HepG2 (cell line): ENCODE measurements at regions not wholly inside any gene's neighbourhood (a gene's known extent, or its start where the extent isn't known, plus 50 kb on each side); places are given as distances from the start of the nearest gene placed in this dataset.

Experiments used
- ATAC-seq: fragments of 200-7000 bp; cut with Tn5 transposase; 3 replicates; pipeline ENCODE4 v1.9.1; 2020; ENCODE audit warnings: mild to moderate bottlenecking, moderate library complexity
- BruUV-seq: library from RNA; stranded (reverse); fragments of 400-500 nt; replicated peaks from 2 replicates; lab custom pipeline; 2021; lab: Mats Ljungman, UMichigan
- CTCF ChIA-PET: fragments of 300-600 bp; formaldehyde crosslinking; extraction: SDS; loops from one replicate; lab custom pipeline; 2021; ENCODE audit warnings: low total read pairs, inconsistent platforms, low intra/inter-chr PET ratio; lab: Yijun Ruan, JAX
- POLR2A ChIA-PET: fragments of 350-600 bp; sonication (Branson Sonifier 250); formaldehyde crosslinking; loops from one replicate; lab custom pipeline; 2020; ENCODE audit warnings: antibody characterized with exemption, inconsistent platforms; lab: Yijun Ruan, JAX
- DNase-seq: peaks from one replicate; pipeline ENCODE4 v3.0.0-alpha.2; 2015; ENCODE audit warnings: low spot score
- FAIRE-seq: peaks from 3 replicates; lab custom pipeline; 2011; peaks lifted over from hg19 to GRCh38; lab: Jason Lieb, UNC
- H2AFZ ChIP-seq: one replicate; pipeline ENCODE4 v1.6.1; 2011; ENCODE audit warnings: low read length, inconsistent platforms
- H3K27ac ChIP-seq: fragments of 300-600 bp; 3 replicates; pipeline ENCODE4 v1.8.0; 2011; ENCODE audit warnings: mixed run types, mild to moderate bottlenecking, mixed read lengths, low read length, inconsistent platforms; ENCODE audit not compliant: insufficient read depth; ENCODE audit errors: extremely low read length
- H3K27me3 ChIP-seq, 2 experiments: fragments of 200-600 bp in 1 of 2; 2 replicates in 1 of 2; 3 replicates in 1 of 2; pipeline versions ENCODE4 v1.6.0 to v1.8.0; 2011; ENCODE audit warnings: low read length in 2 of 2, mild to moderate bottlenecking in 2 of 2, moderate library complexity in 2 of 2, inconsistent platforms in 1 of 2; ENCODE audit not compliant: insufficient read depth in 2 of 2, control insufficient read depth in 1 of 2
- H3K36me3 ChIP-seq, 2 experiments: fragments of 200-600 bp in 1 of 2; replicated peaks in 1 of 2; 2 replicates in 1 of 2; 3 replicates in 1 of 2; pipeline versions ENCODE4 v1.5.1 to v1.8.0; 2011; ENCODE audit warnings: low read length in 2 of 2, inconsistent platforms in 1 of 2; ENCODE audit not compliant: insufficient read depth in 2 of 2, control insufficient read depth in 1 of 2
- H3K4me1 ChIP-seq: 2 replicates; pipeline ENCODE4 v1.5.1; 2012; ENCODE audit warnings: low read length, inconsistent platforms; ENCODE audit not compliant: insufficient read depth
- H3K4me2 ChIP-seq: 2 replicates; pipeline ENCODE4 v1.6.0; 2011; ENCODE audit warnings: low read depth, low read length, inconsistent platforms
- H3K4me3 ChIP-seq, 3 experiments: fragments of 200-600 bp in 1 of 3; sonication (generic), shearing (Covaris generic) in 1 of 3; replicated peaks in 1 of 3; 2 replicates each; pipeline ENCODE4 v1.5.1; 2011 to 2016; ENCODE audit warnings: low read length in 3 of 3, inconsistent platforms in 2 of 3, low read depth in 2 of 3, mild to moderate bottlenecking in 2 of 3, control low read depth in 1 of 3, mixed read lengths in 1 of 3; ENCODE audit not compliant: insufficient read depth in 1 of 3
- H3K79me2 ChIP-seq: one replicate; pipeline ENCODE4 v1.6.1; 2011; ENCODE audit warnings: low read length, inconsistent platforms; ENCODE audit not compliant: insufficient read depth
- H3K9ac ChIP-seq: 2 replicates; pipeline ENCODE4 v1.6.0; 2011; ENCODE audit warnings: mild to moderate bottlenecking, low read depth, low read length, inconsistent platforms; ENCODE audit not compliant: insufficient read depth
- H3K9me3 ChIP-seq: 2 replicates; pipeline ENCODE4 v1.5.1; 2012; ENCODE audit warnings: mild to moderate bottlenecking, low read length
- H4K20me1 ChIP-seq: 2 replicates; pipeline ENCODE4 v1.6.0; 2011; ENCODE audit warnings: inconsistent platforms, mild to moderate bottlenecking, low read length, moderate library complexity; ENCODE audit not compliant: insufficient read depth
- ARNTL ChIP-seq: sonication (generic); formaldehyde crosslinking; IDR thresholded peaks from 2 replicates; pipeline ENCODE4 v1.4.0; 2020; ENCODE audit warnings: mild to moderate bottlenecking, missing genetic modification reagents
- BRCA1 ChIP-seq: sonication (generic); formaldehyde crosslinking; IDR thresholded peaks from 2 replicates; pipeline ENCODE4 v1.4.0; 2020; ENCODE audit warnings: missing genetic modification reagents
- POGZ ChIP-seq: sonication (generic); formaldehyde crosslinking; IDR thresholded peaks from 2 replicates; pipeline ENCODE4 v1.4.0; 2020; ENCODE audit warnings: mild to moderate bottlenecking, missing genetic modification reagents
- RFX1 ChIP-seq: fragments of 450-650 bp; IDR thresholded peaks from 2 replicates; pipeline ENCODE4 v1.6.1; 2017
- XRCC5 ChIP-seq: fragments of 200-400 bp; formaldehyde crosslinking; optimal IDR thresholded peaks from 2 replicates; pipeline ENCODE3; 2017; ENCODE audit warnings: mild to moderate bottlenecking, low read length
- ZKSCAN5 ChIP-seq: sonication (generic); formaldehyde crosslinking; IDR thresholded peaks from 2 replicates; pipeline ENCODE4 v1.5.1; 2020; ENCODE audit warnings: mild to moderate bottlenecking, missing genetic modification reagents
- ZNF138 ChIP-seq: sonication (generic); formaldehyde crosslinking; IDR thresholded peaks from 2 replicates; pipeline ENCODE4 v1.5.0; 2020; ENCODE audit warnings: mild to moderate bottlenecking, low read depth, missing genetic modification reagents
- ZNF570 ChIP-seq: sonication (generic); formaldehyde crosslinking; IDR thresholded peaks from 2 replicates; pipeline ENCODE4 v1.4.0; 2020; ENCODE audit warnings: mild to moderate bottlenecking, missing genetic modification reagents, borderline replicate concordance
- ZNF644 ChIP-seq: IDR thresholded peaks from 2 replicates; pipeline ENCODE4 v1.6.1; 2016; ENCODE audit warnings: low read depth
- ZNF776 ChIP-seq: sonication (generic); formaldehyde crosslinking; IDR thresholded peaks from 2 replicates; pipeline ENCODE4 v1.4.0; 2020; ENCODE audit warnings: mild to moderate bottlenecking, missing genetic modification reagents
- WGBS: methylation state at CpG from one replicate; pipeline ENCODE4 v1.1.6; 2017; ENCODE audit warnings: low lambda C conversion rate; 5-methylcytosine and 5-hydroxymethylcytosine counted together
- in situ Hi-C: cut with HindIII; loops from 2 replicates; pipeline ENCODE4 v1.10.0; 2017; ENCODE audit warnings: low pct_unique_long_range_greater_than_20kb; ENCODE audit not compliant: extremely low pct_ligation_motif_present
- intact Hi-C: fragments of 100-400 bp; cut with micrococcal nuclease; formaldehyde crosslinking; loops from one replicate; pipeline ENCODE4 v1.10.0; 2022; ENCODE audit not compliant: unreplicated experiment
- TF ChIP-seq, protein P1 (sequence below): sonication (generic); formaldehyde crosslinking; IDR thresholded peaks from 2 replicates; pipeline ENCODE4 v1.5.1; 2020; ENCODE audit warnings: mild to moderate bottlenecking, moderate library complexity, missing genetic modification reagents
- TF ChIP-seq, protein P2 (sequence below): sonication (generic); formaldehyde crosslinking; IDR thresholded peaks from 2 replicates; pipeline ENCODE4 v1.9.0; 2021; ENCODE audit warnings: mild to moderate bottlenecking, missing genetic modification reagents

DNA sequence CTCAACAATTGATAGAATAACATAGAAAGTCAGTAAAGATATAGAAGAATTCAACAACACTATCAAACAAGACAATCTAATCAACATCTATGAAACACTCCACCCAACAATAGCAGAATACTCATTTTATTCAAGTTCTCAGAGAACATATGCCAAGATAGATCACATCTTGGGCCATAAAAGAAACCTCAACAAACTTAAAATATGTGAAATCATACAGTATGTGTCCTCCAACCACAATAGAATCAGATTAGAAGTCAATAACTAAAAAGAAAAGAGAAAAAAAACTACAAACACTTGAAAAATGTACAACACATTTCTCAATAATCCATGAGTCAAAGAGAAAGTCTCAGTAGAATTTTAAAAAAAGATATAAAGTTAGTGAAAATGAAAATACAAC, 78.6 kb upstream of the LDB2 start:
- no peaks in the 10 kb centered on the region for H3K9me3 ChIP-seq
- H3K79me2 ChIP-seq = no peaks in the 10 kb centered on the region
- H3K36me3 ChIP-seq = no peaks in the 10 kb centered on the region
- BruUV-seq = no TSS peak
- in situ Hi-C loops = no loop called here
- H3K4me2 ChIP-seq = no peak overlapping the region
- ChIA-PET CTCF (no interaction called here), POLR2A (no interaction called here)
- H3K4me1 ChIP-seq = no peaks in the 10 kb centered on the region
- no peak overlapping the region for H3K9ac ChIP-seq
- ATAC-seq (no peak), DNase-seq (no peak), FAIRE-seq (no peak)
- H3K27me3 ChIP-seq = peaks cover 0 to 7% of the 10 kb centered on the region in 2 experiments; a peak in 3 of 5 replicates
- H3K4me3 ChIP-seq = no peak overlapping the region
- TF ChIP-seq ZKSCAN5 (CRISPR knock-in tag) (no peak), RFX1 (no peak), XRCC5 (no peak)
- H3K27ac ChIP-seq = no peak overlapping the region
- intact Hi-C loops = no loop called here
- H2AFZ ChIP-seq = no peak overlapping the region
- H4K20me1 ChIP-seq = no peaks in the 10 kb centered on the region

- H3K9me3 ChIP-seq = no peaks in the 10 kb centered on the region
- no peak overlapping the region for H3K4me3 ChIP-seq
- H3K27me3 ChIP-seq = peaks cover 0 to 12% of the 10 kb centered on the region in 2 experiments; a peak in 2 of 5 replicates
- no peak overlapping the region for H3K9ac ChIP-seq
- H3K79me2 ChIP-seq = no peaks in the 10 kb centered on the region
- no peaks in the 10 kb centered on the region for H3K36me3 ChIP-seq
- H3K4me1 ChIP-seq = 0 out of 2 replicates have a peak, but pooled peaks cover 6% of the 10 kb centered on the region
- 32% methylated on average over 8 of the region's 8 CpGs for WGBS
- intact Hi-C loops = no loop called here
- CTCF ChIA-PET = no interaction called here
- peak overlapping the region; percentile 15; the same call in 1 of the 2 replicates for H3K4me2 ChIP-seq
- in situ Hi-C loops = no loop called here
- POLR2A ChIA-PET = no interaction called here
- peak; percentile 50 for DNase-seq
- no peak overlapping the region for H3K27ac ChIP-seq
- H4K20me1 ChIP-seq = no peaks in the 10 kb centered on the region
- peak; percentile 32 for FAIRE-seq
- H2AFZ ChIP-seq = no peak overlapping the region
- peak; percentile 82 for ATAC-seq
- BruUV-seq = no TSS peak
- TF ChIP-seq ZNF644 (CRISPR knock-in tag) (peak; percentile 32; the same call in 1 of the 2 replicates), POGZ (CRISPR knock-in tag) (no peak), BRCA1 (CRISPR knock-in tag) (no peak), ZNF776 (no peak), ZNF138 (no peak), ZNF570 (CRISPR knock-in tag) (no peak), ARNTL (CRISPR knock-in tag) (no peak)
- TF ChIP-seq, protein P1, sequence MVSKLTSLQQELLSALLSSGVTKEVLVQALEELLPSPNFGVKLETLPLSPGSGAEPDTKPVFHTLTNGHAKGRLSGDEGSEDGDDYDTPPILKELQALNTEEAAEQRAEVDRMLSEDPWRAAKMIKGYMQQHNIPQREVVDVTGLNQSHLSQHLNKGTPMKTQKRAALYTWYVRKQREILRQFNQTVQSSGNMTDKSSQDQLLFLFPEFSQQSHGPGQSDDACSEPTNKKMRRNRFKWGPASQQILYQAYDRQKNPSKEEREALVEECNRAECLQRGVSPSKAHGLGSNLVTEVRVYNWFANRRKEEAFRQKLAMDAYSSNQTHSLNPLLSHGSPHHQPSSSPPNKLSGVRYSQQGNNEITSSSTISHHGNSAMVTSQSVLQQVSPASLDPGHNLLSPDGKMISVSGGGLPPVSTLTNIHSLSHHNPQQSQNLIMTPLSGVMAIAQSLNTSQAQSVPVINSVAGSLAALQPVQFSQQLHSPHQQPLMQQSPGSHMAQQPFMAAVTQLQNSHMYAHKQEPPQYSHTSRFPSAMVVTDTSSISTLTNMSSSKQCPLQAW (CRISPR knock-in tag) = no peak
- TF ChIP-seq, protein P2, sequence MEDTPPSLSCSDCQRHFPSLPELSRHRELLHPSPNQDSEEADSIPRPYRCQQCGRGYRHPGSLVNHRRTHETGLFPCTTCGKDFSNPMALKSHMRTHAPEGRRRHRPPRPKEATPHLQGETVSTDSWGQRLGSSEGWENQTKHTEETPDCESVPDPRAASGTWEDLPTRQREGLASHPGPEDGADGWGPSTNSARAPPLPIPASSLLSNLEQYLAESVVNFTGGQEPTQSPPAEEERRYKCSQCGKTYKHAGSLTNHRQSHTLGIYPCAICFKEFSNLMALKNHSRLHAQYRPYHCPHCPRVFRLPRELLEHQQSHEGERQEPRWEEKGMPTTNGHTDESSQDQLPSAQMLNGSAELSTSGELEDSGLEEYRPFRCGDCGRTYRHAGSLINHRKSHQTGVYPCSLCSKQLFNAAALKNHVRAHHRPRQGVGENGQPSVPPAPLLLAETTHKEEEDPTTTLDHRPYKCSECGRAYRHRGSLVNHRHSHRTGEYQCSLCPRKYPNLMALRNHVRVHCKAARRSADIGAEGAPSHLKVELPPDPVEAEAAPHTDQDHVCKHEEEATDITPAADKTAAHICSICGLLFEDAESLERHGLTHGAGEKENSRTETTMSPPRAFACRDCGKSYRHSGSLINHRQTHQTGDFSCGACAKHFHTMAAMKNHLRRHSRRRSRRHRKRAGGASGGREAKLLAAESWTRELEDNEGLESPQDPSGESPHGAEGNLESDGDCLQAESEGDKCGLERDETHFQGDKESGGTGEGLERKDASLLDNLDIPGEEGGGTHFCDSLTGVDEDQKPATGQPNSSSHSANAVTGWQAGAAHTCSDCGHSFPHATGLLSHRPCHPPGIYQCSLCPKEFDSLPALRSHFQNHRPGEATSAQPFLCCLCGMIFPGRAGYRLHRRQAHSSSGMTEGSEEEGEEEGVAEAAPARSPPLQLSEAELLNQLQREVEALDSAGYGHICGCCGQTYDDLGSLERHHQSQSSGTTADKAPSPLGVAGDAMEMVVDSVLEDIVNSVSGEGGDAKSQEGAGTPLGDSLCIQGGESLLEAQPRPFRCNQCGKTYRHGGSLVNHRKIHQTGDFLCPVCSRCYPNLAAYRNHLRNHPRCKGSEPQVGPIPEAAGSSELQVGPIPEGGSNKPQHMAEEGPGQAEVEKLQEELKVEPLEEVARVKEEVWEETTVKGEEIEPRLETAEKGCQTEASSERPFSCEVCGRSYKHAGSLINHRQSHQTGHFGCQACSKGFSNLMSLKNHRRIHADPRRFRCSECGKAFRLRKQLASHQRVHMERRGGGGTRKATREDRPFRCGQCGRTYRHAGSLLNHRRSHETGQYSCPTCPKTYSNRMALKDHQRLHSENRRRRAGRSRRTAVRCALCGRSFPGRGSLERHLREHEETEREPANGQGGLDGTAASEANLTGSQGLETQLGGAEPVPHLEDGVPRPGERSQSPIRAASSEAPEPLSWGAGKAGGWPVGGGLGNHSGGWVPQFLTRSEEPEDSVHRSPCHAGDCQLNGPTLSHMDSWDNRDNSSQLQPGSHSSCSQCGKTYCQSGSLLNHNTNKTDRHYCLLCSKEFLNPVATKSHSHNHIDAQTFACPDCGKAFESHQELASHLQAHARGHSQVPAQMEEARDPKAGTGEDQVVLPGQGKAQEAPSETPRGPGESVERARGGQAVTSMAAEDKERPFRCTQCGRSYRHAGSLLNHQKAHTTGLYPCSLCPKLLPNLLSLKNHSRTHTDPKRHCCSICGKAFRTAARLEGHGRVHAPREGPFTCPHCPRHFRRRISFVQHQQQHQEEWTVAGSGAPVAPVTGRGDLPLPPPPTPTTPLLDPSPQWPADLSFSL (CRISPR knock-in tag) = peak; percentile 44; the same call in 1 of the 2 replicates
Observed at GRCh38 chr4:16969696-16970135, 71.3 kb upstream of the LDB2 start.
